ENCODE measurements at regions not wholly inside any gene's neighbourhood (a gene's known extent, or its start where the extent isn't known, plus 50 kb on each side); places are given as distances from the start of the nearest gene placed in this dataset.

- no peak for TF ChIP-seq EZH2 (IDR thresholded peaks at IDR 0.05; ENCODE audit: low read length, missing control alignments)
- TF ChIP-seq CTCF (conservative IDR thresholded peaks at IDR 0.05 in 1 of 2, IDR thresholded peaks at IDR 0.05 in 1 of 2; ENCODE audit: low read depth in 1 of 2, low read length in 2 of 2) = no peak
Observed at GRCh38 chr6:15096894-15097837, 148.7 kb upstream of the JARID2 start.
